DOHH2 (cell line): ENCODE measurements at regions not wholly inside any gene's neighbourhood (a gene's known extent, or its start where the extent isn't known, plus 50 kb on each side); places are given as distances from the start of the nearest gene placed in this dataset.

Experiments
- H3F3A ChIP-seq: fragments of 200-600 bp; sonication (generic), shearing (Covaris generic); 2 replicates; pipeline ENCODE4 v1.6.0; 2016; ENCODE audit warnings: antibody characterized with exemption, mild to moderate bottlenecking; ENCODE audit not compliant: control insufficient read depth, insufficient read depth
- H3K27ac ChIP-seq: fragments of 200-600 bp; sonication (generic); 2 replicates; pipeline ENCODE4 v1.5.1; 2014; ENCODE audit warnings: low read depth, mild to moderate bottlenecking, low read length, moderate library complexity
- H3K27me3 ChIP-seq: fragments of 200-600 bp; sonication (generic); 2 replicates; pipeline ENCODE4 v1.6.1; 2014; ENCODE audit warnings: mild to moderate bottlenecking, low read length, mixed read lengths; ENCODE audit not compliant: control insufficient read depth
- H3K36me3 ChIP-seq: fragments of 200-600 bp; sonication (generic); 2 replicates; pipeline ENCODE4 v1.6.1; 2014; ENCODE audit warnings: mild to moderate bottlenecking, low read length, moderate library complexity, mixed read lengths; ENCODE audit not compliant: control insufficient read depth
- H3K4me1 ChIP-seq: fragments of 200-600 bp; sonication (generic); 2 replicates; pipeline ENCODE4 v1.6.1; 2014; ENCODE audit warnings: mild to moderate bottlenecking, low read length, mixed read lengths; ENCODE audit not compliant: control insufficient read depth
- H3K4me2 ChIP-seq: fragments of 200-600 bp; sonication (generic); 2 replicates; pipeline ENCODE4 v1.6.0; 2014; ENCODE audit warnings: mild to moderate bottlenecking, low read length, moderate library complexity
- H3K4me3 ChIP-seq: fragments of 200-600 bp; sonication (generic); 2 replicates; pipeline ENCODE4 v1.5.1; 2014; ENCODE audit warnings: mild to moderate bottlenecking, low read length, mixed read lengths
- H3K79me2 ChIP-seq: fragments of 200-600 bp; sonication (generic); 2 replicates; pipeline ENCODE4 v1.6.1; 2014; ENCODE audit warnings: mild to moderate bottlenecking, low read length, mixed read lengths; ENCODE audit not compliant: control insufficient read depth
- H3K9me2 ChIP-seq: fragments of 200-600 bp; sonication (generic); replicated peaks from 2 replicates; pipeline ENCODE4 v1.6.1; 2014; ENCODE audit warnings: mild to moderate bottlenecking, low read length, mixed read lengths; ENCODE audit not compliant: control insufficient read depth
- H3K9me3 ChIP-seq: fragments of 200-600 bp; sonication (generic); 2 replicates; pipeline ENCODE4 v1.6.1; 2014; ENCODE audit warnings: antibody characterized with exemption, low read length, mixed read lengths; ENCODE audit not compliant: control insufficient read depth, insufficient read depth
- H4K20me1 ChIP-seq: fragments of 200-600 bp; sonication (generic); 2 replicates; pipeline ENCODE4 v1.6.0; 2014; ENCODE audit warnings: low read depth, mild to moderate bottlenecking, antibody characterized with exemption, low read length, moderate library complexity; ENCODE audit not compliant: control insufficient read depth, insufficient read depth
- CTCF ChIP-seq: fragments of 200-600 bp; sonication (generic); IDR thresholded peaks from one replicate; pipeline ENCODE4 v1.5.1; 2014; ENCODE audit warnings: antibody characterized with exemption, mild to moderate bottlenecking, low read depth, low read length; ENCODE audit not compliant: poor library complexity, severe bottlenecking
- EZH2phosphoT487 ChIP-seq: fragments of 200-600 bp; sonication (generic); IDR thresholded peaks from 2 replicates; pipeline ENCODE4 v1.6.1; 2017; ENCODE audit warnings: borderline replicate concordance, mild to moderate bottlenecking, antibody characterized with exemption, low read length, moderate library complexity, mixed read lengths

- Histone ChIP-seq H3K4me2 (no peak overlapping the region), H3K4me3 (no peak overlapping the region), H3K4me1 (no peaks in the 10 kb centered on the region), H3K79me2 (no peaks in the 10 kb centered on the region), H4K20me1 (no peaks in the 10 kb centered on the region), H3F3A (no peaks in the 10 kb centered on the region), H3K9me3 (no peaks in the 10 kb centered on the region), H3K27ac (no peak overlapping the region), H3K9me2 (no peaks in the 10 kb centered on the region), H3K36me3 (no peaks in the 10 kb centered on the region), H3K27me3 (no peaks in the 10 kb centered on the region)
- TF ChIP-seq CTCF (no peak), EZH2phosphoT487 (no peak)
Measured at GRCh38 chr10:85177767-85178166, 849.4 kb downstream of the CCSER2 start.

GRCh38 chr10:85187047-85187446, 858.7 kb downstream of the CCSER2 start:
- no peak for TF ChIP-seq CTCF
- no peak for TF ChIP-seq EZH2phosphoT487
- Histone ChIP-seq H3K4me2 (no peak overlapping the region), H3K9me3 (no peaks in the 10 kb centered on the region), H3K9me2 (no peaks in the 10 kb centered on the region), H3K27me3 (no peaks in the 10 kb centered on the region), H4K20me1 (no peaks in the 10 kb centered on the region), H3K4me1 (no peaks in the 10 kb centered on the region), H3K4me3 (no peak overlapping the region), H3K27ac (no peak overlapping the region), H3K36me3 (no peaks in the 10 kb centered on the region), H3K79me2 (no peaks in the 10 kb centered on the region), H3F3A (no peaks in the 10 kb centered on the region)

GRCh38 chr10:85188770-85189484, 860.5 kb downstream of the CCSER2 start:
- Histone ChIP-seq H3K4me2 (no peak overlapping the region), H3K9me3 (no peaks in the 10 kb centered on the region), H4K20me1 (no peaks in the 10 kb centered on the region), H3K27me3 (no peaks in the 10 kb centered on the region), H3K79me2 (no peaks in the 10 kb centered on the region), H3K4me1 (no peaks in the 10 kb centered on the region), H3F3A (no peaks in the 10 kb centered on the region), H3K9me2 (no peaks in the 10 kb centered on the region), H3K4me3 (no peak overlapping the region), H3K36me3 (no peaks in the 10 kb centered on the region), H3K27ac (no peak overlapping the region)
- TF ChIP-seq EZH2phosphoT487 = no peak
- no peak for TF ChIP-seq CTCF
